Kidney (tissue), 13 donors: ENCODE measurements at regions not wholly inside any gene's neighbourhood (a gene's known extent, or its start where the extent isn't known, plus 50 kb on each side); places are given as distances from the start of the nearest gene placed in this dataset.

Experiments used
- DNase-seq, 5 donors: peaks; one replicate each; pipeline ENCODE4 v3.0.0-alpha.2; 2013 to 2020
- FAIRE-seq: peaks from 2 replicates; lab custom pipeline; 2012; peaks lifted over from hg19 to GRCh38; lab: Jason Lieb, UNC
- H3K27ac ChIP-seq, 2 donors: one replicate each; pipeline ENCODE4 v1.7.0; 2013; ENCODE audit warnings: low read depth in 2 of 2, low read length in 2 of 2, inconsistent platforms in 1 of 2
- H3K27me3 ChIP-seq: one replicate; pipeline ENCODE4 v1.7.1; 2013; ENCODE audit warnings: low read length, inconsistent platforms; ENCODE audit not compliant: control insufficient read depth, insufficient read depth
- H3K36me3 ChIP-seq, 3 donors: one replicate each; pipeline versions ENCODE4 v1.7.0 to v1.7.1; 2013; ENCODE audit warnings: low read length in 3 of 3, control low read depth in 1 of 3, inconsistent platforms in 1 of 3; ENCODE audit not compliant: insufficient read depth in 3 of 3, control insufficient read depth in 2 of 3
- H3K4me1 ChIP-seq, 3 donors: one replicate each; pipeline versions ENCODE4 v1.7.0 to v1.7.1; 2013; ENCODE audit warnings: low read length in 3 of 3, inconsistent platforms in 1 of 3, low read depth in 1 of 3; ENCODE audit not compliant: control insufficient read depth in 2 of 3, insufficient read depth in 2 of 3
- H3K4me3 ChIP-seq, 3 donors: one replicate each; pipeline versions ENCODE4 v1.7.0 to v1.8.1; 2013; ENCODE audit warnings: low read length in 3 of 3, control low read depth in 1 of 3, inconsistent platforms in 1 of 3
- H3K9ac ChIP-seq, 3 donors: one replicate each; pipeline versions ENCODE4 v1.7.0 to v1.7.1; 2013; ENCODE audit warnings: low read length in 3 of 3, control low read depth in 1 of 3, inconsistent platforms in 1 of 3
- H3K9me3 ChIP-seq, 3 donors: one replicate each; pipeline versions ENCODE4 v1.7.0 to v1.7.1; 2013; ENCODE audit warnings: low read length in 3 of 3, control low read depth in 1 of 3, inconsistent platforms in 1 of 3; ENCODE audit not compliant: control insufficient read depth in 2 of 3, insufficient read depth in 1 of 3
- CTCF ChIP-seq: IDR thresholded peaks from 3 replicates; pipeline ENCODE4 v1.5.1; 2012; ENCODE audit warnings: mild to moderate bottlenecking, moderate library complexity, borderline replicate concordance; ENCODE audit not compliant: insufficient read depth; ENCODE audit errors: extremely low read depth
- intact Hi-C: fragments of 100-400 bp; cut with DNase I; formaldehyde crosslinking; loops from one replicate; pipeline ENCODE4 v1.11.1; 2022
- donor health status: control.
- donor health status: control.
- donor health status: control.
- donor health status: control.
- donor health status: control.
- donor health status: DM: yes; HTN: yes; CAD: no.
- donor health status: Normal renal cell carcinoma (clear cell type).

- no peak overlapping the region for H3K27ac ChIP-seq
- FAIRE-seq = no peak
- no peaks in the 10 kb centered on the region for H3K27me3 ChIP-seq
- no peak overlapping the region for H3K4me3 ChIP-seq
- no peak for TF ChIP-seq CTCF
- no peak for DNase-seq
- peaks cover 0 to 2% (median 0%) of the 10 kb centered on the region in 3 donors for H3K9me3 ChIP-seq
- intact Hi-C loops = no loop called here
- H3K9ac ChIP-seq = no peak overlapping the region
- no peaks in the 10 kb centered on the region for H3K36me3 ChIP-seq
- no peaks in the 10 kb centered on the region for H3K4me1 ChIP-seq
Measured at GRCh38 chr3:87397211-87397610, 120.8 kb upstream of the POU1F1 start.

- FAIRE-seq (no peak), DNase-seq (no peak)
- Histone ChIP-seq H3K9ac (no peak overlapping the region), H3K4me1 (no peaks in the 10 kb centered on the region), H3K9me3 (no peaks in the 10 kb centered on the region), H3K36me3 (no peaks in the 10 kb centered on the region), H3K27ac (no peak overlapping the region), H3K4me3 (no peak overlapping the region), H3K27me3 (no peaks in the 10 kb centered on the region)
- TF ChIP-seq CTCF = no peak
- intact Hi-C loops = no loop called here
Measured at GRCh38 chr3:87390821-87391220, 114.4 kb upstream of the POU1F1 start.

- no peaks in the 10 kb centered on the region for H3K36me3 ChIP-seq
- H3K4me1 ChIP-seq = no peaks in the 10 kb centered on the region
- FAIRE-seq (no peak), DNase-seq (no peak)
- H3K9ac ChIP-seq = no peak overlapping the region
- no peaks in the 10 kb centered on the region for H3K9me3 ChIP-seq
- H3K27me3 ChIP-seq = no peaks in the 10 kb centered on the region
- intact Hi-C loops = no loop called here
- H3K27ac ChIP-seq = no peak overlapping the region
- H3K4me3 ChIP-seq = no peak overlapping the region
- TF ChIP-seq CTCF = no peak
Measured at GRCh38 chr3:87390353-87390752, 114.0 kb upstream of the POU1F1 start.

GRCh38 chr3:87375231-87375682, 98.9 kb upstream of the POU1F1 start:
- no peak overlapping the region for H3K27ac ChIP-seq
- no peaks in the 10 kb centered on the region for H3K9me3 ChIP-seq
- no peaks in the 10 kb centered on the region for H3K36me3 ChIP-seq
- H3K4me1 ChIP-seq = no peaks in the 10 kb centered on the region
- H3K4me3 ChIP-seq = no peak overlapping the region
- H3K27me3 ChIP-seq = no peaks in the 10 kb centered on the region
- no peak overlapping the region for H3K9ac ChIP-seq
- no peak for FAIRE-seq
- DNase-seq = peak in 1 of 5 donors; percentile 59
- TF ChIP-seq CTCF = no peak
- intact Hi-C loops = no loop called here
